Inflammatory macrophage (primary cell): ENCODE measurements at regions not wholly inside any gene's neighbourhood (a gene's known extent, or its start where the extent isn't known, plus 50 kb on each side); places are given as distances from the start of the nearest gene placed in this dataset.
"Not testable (repeated sequence)": the region's sequence is repeated elsewhere in the genome, so short reads cannot be mapped to it uniquely, and the experiment has no call there.

Source experiments
- DNase-seq, 2 donors: peaks; one replicate each; pipeline ENCODE4 v3.0.0-alpha.2; 2020 to 2022

GRCh38 chr11:91299980-91300379 is 924.6 kb upstream of the FAT3 start:
- DNase-seq: no peak

- DNase-seq: no peak
These were observed 928.0 kb upstream of the FAT3 start for GRCh38 chr11:91296629-91297028.

- no peak for DNase-seq
These were observed 929.0 kb upstream of the FAT3 start for GRCh38 chr11:91295591-91295990.

- DNase-seq: no peak
These were observed 931.5 kb upstream of the FAT3 start for GRCh38 chr11:91293119-91293518.

- DNase-seq: no peak
These were observed 952.5 kb upstream of the FAT3 start for GRCh38 chr11:91272089-91272488.

GRCh38 chr11:91268512-91269295 is 955.9 kb upstream of the FAT3 start:
- not testable (repeated sequence) for DNase-seq

DNA sequence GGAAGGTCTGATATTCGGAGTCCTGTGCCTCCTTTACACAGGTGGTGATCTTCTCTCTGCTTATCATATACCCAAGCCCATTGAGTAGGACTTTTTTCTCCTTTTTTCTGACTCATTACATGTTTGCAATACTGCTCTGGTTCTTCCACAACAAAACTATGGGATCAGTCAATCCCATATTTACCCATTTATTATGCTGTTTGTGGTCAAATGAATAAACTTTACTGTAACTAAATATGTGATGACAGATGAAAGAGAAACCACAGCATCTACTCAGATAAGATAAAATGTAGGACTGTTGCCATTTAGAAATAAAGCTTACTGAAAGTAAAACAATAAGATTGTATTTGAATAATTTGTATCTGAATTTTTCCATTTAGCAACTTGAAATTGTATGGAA is 958.7 kb upstream of the FAT3 start:
- no peak for DNase-seq

GRCh38 chr11:91264481-91264880 is 960.1 kb upstream of the FAT3 start:
- DNase-seq: no peak

DNA sequence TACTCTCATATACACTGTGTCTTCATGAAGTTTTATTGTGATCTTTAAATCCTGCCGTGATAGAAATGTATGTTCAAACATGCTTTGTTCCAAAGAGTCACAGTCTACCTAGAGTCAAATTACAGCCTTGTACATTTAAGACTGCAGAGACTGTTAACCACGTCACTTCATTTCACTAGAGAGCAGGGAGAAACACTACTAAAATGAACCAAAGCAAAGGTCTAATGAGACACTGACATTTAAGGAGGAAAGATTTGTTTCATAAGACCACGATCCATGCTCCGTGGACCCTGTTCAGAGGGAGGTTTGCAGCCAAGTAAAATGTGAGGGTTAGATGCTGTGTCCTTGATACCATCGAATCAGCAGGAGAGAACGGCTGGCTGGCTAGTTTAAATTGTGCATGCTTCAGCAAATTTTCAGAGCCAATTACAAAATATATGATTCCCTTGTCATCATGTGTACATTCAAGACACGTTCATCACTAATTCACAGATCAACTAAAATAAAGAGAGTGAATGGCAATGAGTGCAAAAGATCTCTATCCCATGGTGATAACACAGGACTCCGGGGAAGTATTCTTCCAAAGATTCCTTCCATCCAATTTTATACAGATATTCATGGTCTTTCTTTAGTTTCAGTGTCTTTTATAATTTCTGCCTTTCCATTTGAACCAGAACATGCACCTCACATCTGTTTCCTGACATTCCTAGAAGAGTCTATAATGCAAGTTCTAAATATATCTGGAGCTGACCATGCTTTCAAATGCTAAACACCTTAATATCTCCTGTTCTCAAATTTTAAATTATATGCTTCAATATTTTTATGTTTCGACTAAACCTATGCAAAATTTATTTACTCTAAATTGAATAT is 960.9 kb upstream of the FAT3 start:
- no peak for DNase-seq

GRCh38 chr11:91261513-91261912 is 963.1 kb upstream of the FAT3 start:
- DNase-seq: no peak

DNA sequence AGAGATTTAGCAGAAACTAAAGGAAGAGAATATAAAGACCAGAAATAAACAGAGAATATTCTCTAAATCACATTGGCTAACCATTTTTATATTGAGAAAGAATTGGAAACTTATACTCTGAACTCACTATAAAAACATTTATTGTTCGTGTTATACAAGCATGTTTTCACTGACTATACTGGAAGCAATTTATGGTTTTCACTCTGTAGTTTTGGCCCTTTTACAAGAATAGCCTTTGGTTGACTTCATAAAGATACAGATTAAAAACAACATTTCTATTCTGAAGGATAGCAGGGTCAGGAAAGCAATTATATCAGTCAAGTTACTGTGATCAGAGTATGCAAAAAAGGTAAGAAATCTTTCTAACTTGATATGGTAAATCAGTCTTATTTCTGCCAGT is 965.7 kb upstream of the FAT3 start:
- DNase-seq: no peak

- DNase-seq: no peak
These were observed 967.0 kb upstream of the FAT3 start for GRCh38 chr11:91257667-91258066.

GRCh38 chr11:91248199-91248807 is 976.3 kb upstream of the FAT3 start:
- peak; percentile 15 to 36 for DNase-seq

DNA sequence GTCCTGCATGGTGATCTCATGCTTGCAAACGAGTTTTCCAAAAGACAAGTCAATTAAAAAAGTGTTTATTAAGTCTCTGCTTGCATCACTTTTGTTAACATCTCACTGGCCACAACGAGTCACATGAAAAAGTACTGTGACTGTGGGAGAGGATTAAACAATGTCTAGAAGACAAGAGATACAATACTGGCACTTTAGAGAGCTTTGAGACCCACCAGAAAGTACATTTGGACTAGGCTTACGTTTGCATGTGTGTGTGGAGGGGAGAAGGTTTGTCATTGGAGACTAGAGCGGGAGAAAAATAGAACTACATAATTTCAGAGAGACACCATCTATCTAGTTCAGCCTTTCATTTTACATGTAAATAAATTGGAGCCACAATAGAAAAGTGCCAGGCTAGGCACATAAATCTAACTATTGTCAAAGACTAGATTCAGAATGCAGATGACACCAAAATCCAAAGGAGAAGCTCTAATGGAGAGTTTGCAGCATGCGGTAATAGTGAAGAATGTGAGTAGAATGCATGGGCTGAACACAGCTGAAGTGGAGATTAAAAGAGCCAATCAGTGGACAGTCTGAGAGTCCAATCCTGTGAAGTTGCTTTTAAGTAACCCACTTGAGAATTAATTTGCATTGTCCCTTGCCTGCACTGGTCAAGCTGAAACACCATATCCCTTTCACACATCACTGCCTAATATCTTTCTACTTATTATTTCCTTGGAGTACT is 977.4 kb upstream of the FAT3 start:
- no peak for DNase-seq

GRCh38 chr11:91244912-91245311 is 979.7 kb upstream of the FAT3 start:
- DNase-seq: no peak

DNA sequence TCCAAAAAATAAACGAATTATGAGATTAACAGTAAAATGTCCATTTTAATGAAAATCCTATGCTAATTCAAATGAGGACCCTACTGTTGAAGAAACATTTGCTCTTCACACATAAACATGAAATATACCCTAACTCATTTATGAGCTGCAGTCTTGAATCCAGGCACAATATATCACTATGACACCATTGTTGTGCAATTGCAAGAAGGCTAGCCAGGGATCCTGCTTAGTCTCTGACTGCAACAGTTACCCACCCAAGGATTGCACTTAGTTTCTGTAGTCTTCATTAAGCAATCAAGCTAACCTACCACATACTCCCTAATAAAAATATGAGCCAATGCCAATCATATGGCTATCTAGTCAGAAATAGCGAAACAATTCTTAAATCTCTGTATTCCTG is 981.0 kb upstream of the FAT3 start:
- no peak for DNase-seq

DNA sequence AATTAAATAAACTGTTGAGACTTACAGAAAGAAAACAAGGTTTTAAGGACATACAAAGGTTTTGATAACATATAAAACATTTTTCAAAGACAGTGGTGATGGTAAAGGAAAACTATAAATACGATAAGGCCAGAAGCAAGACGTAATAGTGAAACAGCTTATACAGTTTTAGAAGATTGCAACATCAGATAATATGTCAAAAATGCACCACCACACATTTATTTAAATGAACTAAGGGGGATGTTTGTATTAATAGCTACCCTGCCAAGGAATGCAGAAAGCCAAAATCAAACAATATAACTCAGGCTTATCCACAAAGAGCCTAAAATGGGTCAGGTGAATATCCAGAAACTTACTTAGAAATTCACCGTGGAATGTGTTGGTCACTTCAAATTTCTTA is 981.6 kb upstream of the FAT3 start:
- no peak for DNase-seq

GRCh38 chr11:91241226-91241625 is 983.4 kb upstream of the FAT3 start:
- no peak for DNase-seq

- no peak for DNase-seq
These were observed 985.3 kb upstream of the FAT3 start for GRCh38 chr11:91239359-91239758.

DNA sequence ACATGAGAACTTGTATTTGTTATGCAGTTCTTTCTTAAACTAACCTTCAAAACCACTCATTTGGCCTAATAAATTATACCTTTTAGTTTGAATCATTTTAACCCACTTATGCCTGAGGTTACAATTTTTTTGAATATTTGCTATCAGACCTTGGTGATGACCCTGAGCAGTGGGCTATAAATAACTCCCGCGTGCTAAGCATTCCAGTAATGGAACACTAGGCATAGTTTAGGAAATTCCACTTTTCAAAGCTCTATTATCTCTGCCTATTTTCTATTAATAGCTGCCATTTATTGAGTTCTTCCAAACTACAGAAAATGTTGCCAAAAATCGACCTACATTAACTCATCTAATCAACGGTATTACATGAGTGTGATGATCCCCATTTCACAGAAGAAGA is 993.4 kb upstream of the FAT3 start:
- no peak for DNase-seq

GRCh38 chr11:91230647-91231046 is 994.0 kb upstream of the FAT3 start:
- no peak for DNase-seq

GRCh38 chr11:91222830-91223229 is 1000.0 kb upstream of the CHORDC1 start:
- no peak for DNase-seq
